Cardiac muscle cell (in vitro differentiated cells and primary cell): ENCODE measurements at regions not wholly inside any gene's neighbourhood (a gene's known extent, or its start where the extent isn't known, plus 50 kb on each side); places are given as distances from the start of the nearest gene placed in this dataset.
"Not testable (repeated sequence)": the region's sequence is repeated elsewhere in the genome, so short reads cannot be mapped to it uniquely, and the experiment has no call there.

Source experiments
- DNase-seq, 2 donors: peaks; one replicate each; pipeline versions ENCODE4 v3.0.0 to v3.0.0-alpha.2; 2010 to 2017; ENCODE audit warnings: low read depth in 1 of 2, low spot score in 1 of 2
- H3K27ac ChIP-seq: fragments of 200-600 bp; sonication (generic); 2 replicates; pipeline ENCODE4 v1.5.1; 2016
- H3K27me3 ChIP-seq: fragments of 200-600 bp; sonication (generic); 2 replicates; pipeline ENCODE4 v1.6.0; 2016; ENCODE audit warnings: control low read depth
- H3K36me3 ChIP-seq: fragments of 200-600 bp; sonication (generic); 2 replicates; pipeline ENCODE4 v1.5.1; 2016; ENCODE audit warnings: control low read depth
- H3K4me1 ChIP-seq: fragments of 200-600 bp; sonication (generic); 2 replicates; pipeline ENCODE4 v1.8.1; 2017; ENCODE audit warnings: low read depth, mild to moderate bottlenecking, mixed run types
- H3K4me3 ChIP-seq: fragments of 200-600 bp; sonication (generic); 2 replicates; pipeline ENCODE4 v1.5.1; 2016; ENCODE audit warnings: mild to moderate bottlenecking
- H3K9me3 ChIP-seq: fragments of 200-600 bp; sonication (generic); 2 replicates; pipeline ENCODE4 v1.5.1; 2017; ENCODE audit warnings: low read depth, mild to moderate bottlenecking, control low read depth
- CTCF ChIP-seq: IDR thresholded peaks from 2 replicates; pipeline ENCODE4 v1.5.1; 2012; ENCODE audit warnings: low read depth, mild to moderate bottlenecking, low read length

GRCh38 chrX:68978255-68978654, 149.4 kb downstream of the EFNB1 start:
- Histone ChIP-seq H3K4me1 (peaks cover 9% of the 10 kb centered on the region), H3K36me3 (no peaks in the 10 kb centered on the region), H3K27me3 (no peaks in the 10 kb centered on the region), H3K27ac (peak overlapping the region; percentile 22), H3K9me3 (no peaks in the 10 kb centered on the region), H3K4me3 (no peak overlapping the region)
- TF ChIP-seq CTCF, result no peak
- peak; percentile 52 to 83 for DNase-seq

GRCh38 chrX:68953331-68953730, 124.5 kb downstream of the EFNB1 start:
- no peaks in the 10 kb centered on the region for H3K27me3 ChIP-seq
- H3K4me3 ChIP-seq, result no peak overlapping the region
- no peak overlapping the region for H3K27ac ChIP-seq
- H3K9me3 ChIP-seq, result no peaks in the 10 kb centered on the region
- DNase-seq, result no peak
- H3K36me3 ChIP-seq, result no peaks in the 10 kb centered on the region
- no peak for TF ChIP-seq CTCF
- no peaks in the 10 kb centered on the region for H3K4me1 ChIP-seq

DNA sequence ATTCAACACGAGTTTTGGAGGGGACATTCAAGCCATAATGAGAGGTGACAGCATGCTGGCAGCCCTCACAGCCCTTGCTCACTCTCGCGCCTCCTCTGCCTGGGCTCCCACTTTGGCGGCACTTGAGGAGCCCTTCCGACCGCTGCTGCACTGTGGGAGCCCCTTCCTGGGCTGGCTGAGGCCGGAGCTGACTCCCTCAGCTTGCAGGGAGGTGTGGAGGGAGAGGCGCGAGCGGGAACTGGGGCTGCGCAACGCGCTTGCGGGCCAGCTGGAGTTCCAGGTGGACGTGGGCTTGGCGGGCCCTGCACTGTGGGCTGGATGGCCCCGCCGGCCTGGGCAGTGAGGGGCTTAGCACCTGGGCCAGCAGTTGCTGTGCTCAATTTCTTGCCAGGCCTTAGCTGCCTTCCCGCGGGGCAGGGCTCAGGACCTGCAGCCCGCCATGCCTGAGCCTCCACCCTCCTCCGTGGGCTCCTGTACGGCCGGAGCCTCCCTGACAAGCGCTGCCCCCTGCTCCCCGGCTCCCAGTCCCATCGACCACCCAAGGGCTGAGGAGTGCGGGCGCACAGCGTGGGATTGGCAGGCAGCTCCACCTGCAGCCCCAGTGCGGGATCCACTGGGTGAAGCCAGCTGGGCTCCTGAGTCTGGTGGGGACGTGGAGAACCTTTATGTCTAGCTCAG, 123.3 kb downstream of the EFNB1 start:
- H3K4me3 ChIP-seq, H3K27me3 ChIP-seq, H3K27ac ChIP-seq, DNase-seq, H3K9me3 ChIP-seq, H3K36me3 ChIP-seq, H3K4me1 ChIP-seq: not testable (repeated sequence)

GRCh38 chrX:68950937-68951336, 122.1 kb downstream of the EFNB1 start:
- no peak overlapping the region for H3K27ac ChIP-seq
- H3K36me3 ChIP-seq, result no peaks in the 10 kb centered on the region
- no peaks in the 10 kb centered on the region for H3K27me3 ChIP-seq
- TF ChIP-seq CTCF, result no peak
- no peak overlapping the region for H3K4me3 ChIP-seq
- H3K9me3 ChIP-seq, result no peaks in the 10 kb centered on the region
- H3K4me1 ChIP-seq, result no peaks in the 10 kb centered on the region
- DNase-seq, result no peak

GRCh38 chrX:68947882-68948605, 119.2 kb downstream of the EFNB1 start:
- Histone ChIP-seq H3K9me3 (no peaks in the 10 kb centered on the region), H3K27ac (no peak overlapping the region), H3K4me3 (no peak overlapping the region), H3K4me1 (peaks cover 4% of the 10 kb centered on the region), H3K36me3 (no peaks in the 10 kb centered on the region), H3K27me3 (no peaks in the 10 kb centered on the region)
- no peak for DNase-seq
- TF ChIP-seq CTCF, result no peak

DNA sequence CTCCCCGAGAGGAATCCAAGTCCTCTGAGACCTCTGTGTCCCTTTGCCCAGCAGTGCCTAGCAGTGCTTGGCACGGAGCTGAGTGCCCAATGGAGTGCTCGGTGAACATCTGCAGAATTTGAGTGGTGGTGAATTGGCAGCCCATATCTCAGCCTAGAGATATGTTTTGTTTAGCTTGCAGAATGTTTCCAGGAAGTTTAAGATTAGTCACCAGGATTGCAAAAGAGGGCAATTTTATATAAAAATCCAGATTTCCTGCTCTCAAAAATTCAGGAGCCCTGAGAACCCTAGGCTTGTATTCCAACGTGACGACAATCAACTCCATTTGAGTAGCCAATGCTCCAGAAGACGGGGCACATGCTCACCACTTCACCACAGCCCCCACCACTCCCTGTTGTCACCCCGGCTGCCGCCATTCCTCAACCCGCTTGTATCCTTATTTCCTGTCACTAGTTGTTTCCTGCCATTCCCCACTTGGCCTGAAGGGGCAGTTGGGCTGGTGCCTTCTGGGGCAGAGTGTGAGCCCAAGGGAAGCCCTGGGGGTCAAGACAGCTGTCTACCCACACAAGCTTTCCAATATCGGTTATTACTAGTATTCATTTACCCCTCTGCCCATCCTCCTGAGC, 116.9 kb downstream of the EFNB1 start:
- Histone ChIP-seq H3K9me3 (no peaks in the 10 kb centered on the region), H3K27ac (no peak overlapping the region), H3K36me3 (no peaks in the 10 kb centered on the region), H3K4me3 (no peak overlapping the region), H3K4me1 (peaks cover 11% of the 10 kb centered on the region), H3K27me3 (no peaks in the 10 kb centered on the region)
- TF ChIP-seq CTCF, result peak; percentile 58
- DNase-seq, result peak in 1 of 2 donors; percentile 82
